HEK293 (cell line): ENCODE measurements at regions not wholly inside any gene's neighbourhood (a gene's known extent, or its start where the extent isn't known, plus 50 kb on each side); places are given as distances from the start of the nearest gene placed in this dataset.

Source experiments
- CTCF ChIA-PET: fragments of 350-600 bp; formaldehyde crosslinking; extraction: SDS; loops from one replicate; lab custom pipeline; 2021; ENCODE audit warnings: antibody characterized with exemption; lab: Yijun Ruan, JAX
- POLR2A ChIA-PET: fragments of 300-600 bp; formaldehyde crosslinking; extraction: SDS; loops from one replicate; lab custom pipeline; 2020; ENCODE audit warnings: antibody characterized with exemption, inconsistent platforms; lab: Yijun Ruan, JAX
- H3K27ac ChIP-seq: fragments of 200-500 bp; sonication (Bioruptor generic); 2 replicates; pipeline ENCODE4 v1.5.1; 2014; ENCODE audit warnings: low read depth, low read length, control low read depth, inconsistent platforms; ENCODE audit errors: extremely low read depth
- H3K36me3 ChIP-seq, 2 experiments: fragments of 200-500 bp in 1 of 2; sonication (Bioruptor generic) in 1 of 2; 1 replicate in 1 of 2; 2 replicates in 1 of 2; pipeline ENCODE4 v1.5.1; 2014 to 2017; ENCODE audit warnings: inconsistent platforms in 2 of 2, low read length in 2 of 2; ENCODE audit not compliant: control insufficient read depth in 2 of 2, insufficient read depth in 1 of 2
- H3K4me1 ChIP-seq: fragments of 200-500 bp; sonication (Bioruptor generic); 2 replicates; pipeline ENCODE4 v1.5.1; 2014; ENCODE audit warnings: mild to moderate bottlenecking, low read length, inconsistent platforms; ENCODE audit not compliant: control insufficient read depth, insufficient read depth
- H3K4me3 ChIP-seq: 2 replicates; pipeline ENCODE4 v1.5.1; 2011; ENCODE audit warnings: low read depth, mild to moderate bottlenecking, control low read depth, low read length, moderate library complexity
- H3K9me3 ChIP-seq: fragments of 200-500 bp; sonication (Bioruptor generic); 2 replicates; pipeline ENCODE4 v1.5.1; 2014; ENCODE audit warnings: low read depth, low read length, inconsistent platforms; ENCODE audit not compliant: control insufficient read depth, insufficient read depth
- ELK4 ChIP-seq: IDR thresholded peaks from 2 replicates; pipeline ENCODE4 v1.6.1; 2011; ENCODE audit warnings: mild to moderate bottlenecking, low read depth, low read length, borderline replicate concordance
- KLF1 ChIP-seq: fragments of 450-650 bp; formaldehyde crosslinking; IDR thresholded peaks from 2 replicates; pipeline ENCODE4 v1.5.1; 2016; ENCODE audit warnings: missing biosample characterization, missing genetic modification characterization
- SP3 ChIP-seq: fragments of 450-650 bp; formaldehyde crosslinking; IDR thresholded peaks from 2 replicates; pipeline ENCODE4 v1.5.1; 2016; ENCODE audit warnings: missing biosample characterization, missing genetic modification characterization
- ZBTB21 ChIP-seq: fragments of 450-650 bp; formaldehyde crosslinking; IDR thresholded peaks from 2 replicates; pipeline ENCODE4 v1.5.1; 2017; ENCODE audit warnings: missing biosample characterization, missing genetic modification characterization
- ZBTB44 ChIP-seq: fragments of 450-650 bp; IDR thresholded peaks from 2 replicates; pipeline ENCODE4 v1.5.1; 2018; ENCODE audit warnings: missing biosample characterization, mild to moderate bottlenecking, missing genetic modification characterization
- ZBTB49 ChIP-seq: fragments of 450-650 bp; formaldehyde crosslinking; IDR thresholded peaks from 2 replicates; pipeline ENCODE4 v1.5.1; 2016; ENCODE audit warnings: missing biosample characterization, missing genetic modification characterization, low read depth
- ZNF335 ChIP-seq: fragments of 450-650 bp; formaldehyde crosslinking; conservative IDR thresholded peaks from 2 replicates; pipeline ENCODE4 v1.5.1; 2016; ENCODE audit warnings: missing biosample characterization, missing genetic modification characterization
- ZNF391 ChIP-seq: fragments of 450-650 bp; formaldehyde crosslinking; IDR thresholded peaks from 2 replicates; pipeline ENCODE4 v1.5.1; 2016; ENCODE audit warnings: low read depth, missing biosample characterization, missing genetic modification characterization, borderline replicate concordance
- ZNF394 ChIP-seq: fragments of 450-650 bp; formaldehyde crosslinking; IDR thresholded peaks from 2 replicates; pipeline ENCODE4 v1.5.1; 2016; ENCODE audit warnings: missing biosample characterization, missing genetic modification characterization, mild to moderate bottlenecking, moderate library complexity, borderline replicate concordance
- ZNF529 ChIP-seq: fragments of 450-650 bp; formaldehyde crosslinking; IDR thresholded peaks from 2 replicates; pipeline ENCODE4 v1.5.1; 2017; ENCODE audit warnings: missing genetic modification characterization, missing biosample characterization; ENCODE audit not compliant: insufficient replicate concordance
- ZNF585B ChIP-seq: fragments of 450-650 bp; formaldehyde crosslinking; IDR thresholded peaks from 2 replicates; pipeline ENCODE4 v1.5.1; 2016; ENCODE audit warnings: missing biosample characterization, missing genetic modification characterization
- ZNF621 ChIP-seq: fragments of 450-650 bp; formaldehyde crosslinking; IDR thresholded peaks from 2 replicates; pipeline ENCODE4 v1.5.1; 2017; ENCODE audit warnings: missing biosample characterization, missing genetic modification characterization
- ZNF658 ChIP-seq: fragments of 450-650 bp; formaldehyde crosslinking; IDR thresholded peaks from 2 replicates; pipeline ENCODE4; 2016; ENCODE audit warnings: missing biosample characterization, missing genetic modification characterization
- ZNF747 ChIP-seq: fragments of 450-650 bp; formaldehyde crosslinking; IDR thresholded peaks from 2 replicates; pipeline ENCODE4 v1.5.1; 2016; ENCODE audit warnings: missing biosample characterization, missing genetic modification characterization

- POLR2A ChIA-PET: no interaction called here
- Histone ChIP-seq H3K4me3 (no peak overlapping the region), H3K27ac (no peak overlapping the region), H3K4me1 (no peaks in the 10 kb centered on the region), H3K9me3 (no peaks in the 10 kb centered on the region), H3K36me3 (no peaks in the 10 kb centered on the region)
- no peak for TF ChIP-seq ZNF335 (tag by site-specific recombination)
- TF ChIP-seq ELK4: no peak
- TF ChIP-seq ZNF658 (tag by site-specific recombination): no peak
- no peak for TF ChIP-seq ZNF529 (tag by site-specific recombination)
- TF ChIP-seq ZNF391: no peak
- CTCF ChIA-PET: no interaction called here
Measured at GRCh38 chr17:15076991-15077663, 188.0 kb downstream of the PMP22 start.

GRCh38 chr17:15051933-15052332 is 213.2 kb downstream of the PMP22 start:
- ChIA-PET POLR2A (no interaction called here), CTCF (no interaction called here)
- Histone ChIP-seq H3K4me1 (no peaks in the 10 kb centered on the region), H3K27ac (no peak overlapping the region), H3K36me3 (no peaks in the 10 kb centered on the region), H3K4me3 (no peak overlapping the region), H3K9me3 (no peaks in the 10 kb centered on the region)
- TF ChIP-seq ZBTB21 (tag by site-specific recombination): no peak
- no peak for TF ChIP-seq ZNF621 (tag by site-specific recombination)
- TF ChIP-seq KLF1 (tag by site-specific recombination): peak; percentile 73
- TF ChIP-seq SP3: no peak
- TF ChIP-seq ZBTB49 (tag by site-specific recombination): no peak
- no peak for TF ChIP-seq ZNF585B (tag by site-specific recombination)
- no peak for TF ChIP-seq ZNF394

GRCh38 chr17:15049795-15050160 is 215.3 kb downstream of the PMP22 start:
- CTCF ChIA-PET: interaction anchor here (0.9 kb wide), 1 partner anchor 16 kb away, joined by 3 read pairs; no protein-coding TSS in a partner anchor
- POLR2A ChIA-PET: no interaction called here

More at GRCh38 chr17:15049795-15050160, 215.3 kb downstream of the PMP22 start:
- H3K4me3 ChIP-seq: no peak overlapping the region
- H3K4me1 ChIP-seq: no peaks in the 10 kb centered on the region
- TF ChIP-seq ZBTB44 (tag by site-specific recombination) (no peak), ZNF747 (tag by site-specific recombination) (no peak)
- no peaks in the 10 kb centered on the region for H3K36me3 ChIP-seq
- no peaks in the 10 kb centered on the region for H3K9me3 ChIP-seq
- no peak overlapping the region for H3K27ac ChIP-seq
